ENCODE measurements at regions not wholly inside any gene's neighbourhood (a gene's known extent, or its start where the extent isn't known, plus 50 kb on each side); places are given as distances from the start of the nearest gene placed in this dataset.
"Not testable (repeated sequence)": the region's sequence is repeated elsewhere in the genome, so short reads cannot be mapped to it uniquely, and the experiment has no call there.

GRCh38 chr17:51479303-51479702 is 219.0 kb downstream of the UTP18 start:
- Mint-ChIP-seq H3K27ac (no peak overlapping the region), H3K36me3 (peaks cover 8% of the 10 kb centered on the region), H3K4me1 (ENCODE audit: low read depth) (no peaks in the 10 kb centered on the region), H3K4me3 (no peak overlapping the region), H3K9me3 (ENCODE audit: low read depth) (peaks cover 11% of the 10 kb centered on the region), H3K27me3 (peaks cover 5% of the 10 kb centered on the region)

DNA sequence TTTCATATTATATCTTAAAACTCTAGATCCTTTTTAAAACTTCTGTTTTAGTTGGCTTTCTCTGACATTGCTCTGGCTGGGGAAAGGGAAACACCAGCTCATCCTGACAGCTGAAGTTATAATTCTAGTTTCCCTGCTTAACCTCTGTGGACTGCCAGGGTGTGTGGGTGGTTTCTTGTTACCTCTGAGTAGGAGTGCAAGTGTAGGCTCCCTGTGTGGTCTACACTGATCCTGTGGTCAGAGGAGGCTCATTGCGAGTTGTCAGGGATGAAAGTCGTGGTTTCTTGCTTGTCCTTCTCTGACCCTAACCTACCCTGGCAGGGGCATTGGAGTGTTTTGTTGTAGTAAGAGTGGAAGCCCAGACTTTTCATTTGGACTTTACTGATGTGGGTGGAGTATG is 221.0 kb downstream of the UTP18 start:
- Mint-ChIP-seq H3K4me3 (no peak overlapping the region), H3K4me1 (ENCODE audit: low read depth) (no peaks in the 10 kb centered on the region), H3K27me3 (peaks cover 7% of the 10 kb centered on the region), H3K27ac (no peak overlapping the region), H3K36me3 (peaks cover 8% of the 10 kb centered on the region), H3K9me3 (ENCODE audit: low read depth) (peaks cover 11% of the 10 kb centered on the region)

GRCh38 chr17:51482248-51482647 is 221.9 kb downstream of the UTP18 start:
- not testable (repeated sequence) for H3K36me3 Mint-ChIP-seq; H3K27ac Mint-ChIP-seq; H3K4me1 Mint-ChIP-seq (ENCODE audit: low read depth); H3K4me3 Mint-ChIP-seq
- Mint-ChIP-seq H3K27me3 (peaks cover 10% of the 10 kb centered on the region), H3K9me3 (ENCODE audit: low read depth) (peaks cover 11% of the 10 kb centered on the region)

DNA sequence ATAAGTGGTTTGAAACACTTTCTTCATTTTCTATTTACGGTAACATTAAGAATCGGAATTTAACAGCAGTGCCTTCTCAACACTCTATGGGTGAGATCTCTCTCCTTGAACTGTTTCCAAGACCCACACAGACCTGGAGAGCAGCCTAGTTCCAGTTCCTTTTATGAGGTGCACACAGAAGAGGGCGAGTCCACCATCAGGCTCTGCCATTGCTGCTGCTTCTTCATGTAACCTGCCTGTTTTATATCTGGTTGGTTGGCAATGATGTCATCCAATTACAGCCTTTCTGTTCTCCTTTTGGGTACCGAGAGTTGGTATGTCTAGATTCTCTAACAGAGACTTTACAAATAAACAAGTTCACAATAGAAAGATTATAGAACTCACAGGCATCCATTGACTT is 225.7 kb downstream of the UTP18 start:
- Mint-ChIP-seq H3K4me3 (no peak overlapping the region), H3K4me1 (ENCODE audit: low read depth) (no peaks in the 10 kb centered on the region), H3K9me3 (ENCODE audit: low read depth) (peaks cover 2% of the 10 kb centered on the region), H3K27me3 (peaks cover 7% of the 10 kb centered on the region), H3K36me3 (peaks cover 2% of the 10 kb centered on the region), H3K27ac (no peak overlapping the region)

- Mint-ChIP-seq H3K4me3 (no peak overlapping the region), H3K36me3 (no peaks in the 10 kb centered on the region), H3K9me3 (ENCODE audit: low read depth) (no peaks in the 10 kb centered on the region), H3K4me1 (ENCODE audit: low read depth) (no peaks in the 10 kb centered on the region), H3K27ac (no peak overlapping the region), H3K27me3 (peaks cover 7% of the 10 kb centered on the region)
Measured at GRCh38 chr17:51486885-51487520, 226.7 kb downstream of the UTP18 start.

DNA sequence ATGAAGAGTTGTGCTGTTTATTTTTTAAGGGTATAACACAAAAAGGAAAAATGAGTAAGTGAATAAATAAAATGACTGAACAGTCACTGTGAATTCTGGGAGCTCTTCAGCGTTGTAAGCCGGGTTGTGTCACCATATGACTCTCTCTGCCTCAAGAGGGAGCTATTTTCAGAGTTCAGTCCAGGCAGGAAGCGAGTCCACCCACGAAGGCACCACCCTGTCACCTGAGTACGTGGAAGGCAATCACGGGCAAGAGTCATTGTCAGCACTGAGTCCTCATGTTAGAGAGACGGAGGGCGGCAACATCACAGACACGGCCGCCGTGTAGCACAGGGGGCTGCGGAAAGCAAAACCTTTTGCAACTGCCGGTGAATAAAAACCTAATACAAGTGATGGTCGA is 227.6 kb downstream of the UTP18 start:
- Mint-ChIP-seq H3K27ac (no peak overlapping the region), H3K36me3 (no peaks in the 10 kb centered on the region), H3K4me1 (ENCODE audit: low read depth) (no peaks in the 10 kb centered on the region), H3K27me3 (peaks cover 7% of the 10 kb centered on the region), H3K4me3 (peak overlapping the region; percentile 5), H3K9me3 (ENCODE audit: low read depth) (no peaks in the 10 kb centered on the region)

GRCh38 chr17:51491416-51491815 is 231.1 kb downstream of the UTP18 start:
- H3K36me3 Mint-ChIP-seq = no peaks in the 10 kb centered on the region
- peaks cover 5% of the 10 kb centered on the region for H3K27me3 Mint-ChIP-seq

DNA sequence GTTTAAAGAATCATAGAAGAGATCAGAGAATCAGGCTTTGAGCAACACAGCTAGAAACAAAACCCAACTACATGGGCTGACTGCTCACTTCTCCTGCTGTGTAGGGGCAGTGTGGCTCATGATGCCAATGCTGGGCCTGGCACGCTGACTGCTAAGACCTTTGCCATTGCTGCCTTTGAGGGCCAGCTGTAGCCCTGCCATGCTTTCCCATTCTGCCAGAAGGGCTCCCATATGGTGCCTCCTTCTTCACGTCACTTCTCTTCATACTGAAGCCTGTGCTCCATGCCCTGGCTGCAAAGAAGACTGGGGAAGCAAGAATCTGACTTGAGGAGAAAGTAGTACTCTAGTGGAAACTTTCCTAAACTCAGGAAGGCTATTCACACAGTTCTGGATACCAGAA is 232.9 kb downstream of the UTP18 start:
- H3K4me3 Mint-ChIP-seq = no peak overlapping the region
- no peaks in the 10 kb centered on the region for H3K9me3 Mint-ChIP-seq (ENCODE audit: low read depth)
- no peaks in the 10 kb centered on the region for H3K27me3 Mint-ChIP-seq
- H3K27ac Mint-ChIP-seq = no peak overlapping the region
- no peaks in the 10 kb centered on the region for H3K36me3 Mint-ChIP-seq
- H3K4me1 Mint-ChIP-seq (ENCODE audit: low read depth) = no peaks in the 10 kb centered on the region

More at GRCh38 chr17:51491416-51491815, 231.1 kb downstream of the UTP18 start:
- no peak overlapping the region for H3K4me3 Mint-ChIP-seq
- no peaks in the 10 kb centered on the region for H3K9me3 Mint-ChIP-seq (ENCODE audit: low read depth)
- no peak overlapping the region for H3K27ac Mint-ChIP-seq
- no peaks in the 10 kb centered on the region for H3K4me1 Mint-ChIP-seq (ENCODE audit: low read depth)

DNA sequence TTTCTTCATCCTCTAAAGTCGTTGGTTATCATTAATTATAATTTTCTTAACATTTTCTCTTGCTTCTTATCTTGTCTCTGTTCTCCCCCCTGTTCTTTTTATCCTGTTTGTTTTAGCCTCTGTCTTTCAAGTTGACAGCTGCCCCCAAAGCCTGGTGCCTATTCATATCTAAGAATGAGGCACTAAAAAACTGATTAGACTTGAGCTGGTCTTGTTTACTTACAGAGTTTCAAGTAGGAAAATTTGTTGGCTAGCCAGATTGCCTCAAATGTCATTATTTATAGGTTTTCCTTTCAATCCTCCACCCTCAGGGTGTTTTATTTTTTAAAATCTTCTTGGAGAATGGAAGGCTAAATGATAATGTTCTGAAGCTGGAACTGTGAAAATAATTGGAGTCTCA is 236.0 kb downstream of the UTP18 start:
- Mint-ChIP-seq H3K27ac (no peak overlapping the region), H3K9me3 (ENCODE audit: low read depth) (no peaks in the 10 kb centered on the region), H3K4me3 (no peak overlapping the region), H3K27me3 (no peaks in the 10 kb centered on the region), H3K4me1 (ENCODE audit: low read depth) (no peaks in the 10 kb centered on the region), H3K36me3 (no peaks in the 10 kb centered on the region)

GRCh38 chr17:51499897-51500296 is 239.6 kb downstream of the UTP18 start:
- Mint-ChIP-seq H3K36me3 (peaks cover 3% of the 10 kb centered on the region), H3K27ac (no peak overlapping the region), H3K9me3 (ENCODE audit: low read depth) (peaks cover 4% of the 10 kb centered on the region), H3K4me3 (no peak overlapping the region), H3K4me1 (ENCODE audit: low read depth) (no peaks in the 10 kb centered on the region), H3K27me3 (peaks cover 8% of the 10 kb centered on the region)

DNA sequence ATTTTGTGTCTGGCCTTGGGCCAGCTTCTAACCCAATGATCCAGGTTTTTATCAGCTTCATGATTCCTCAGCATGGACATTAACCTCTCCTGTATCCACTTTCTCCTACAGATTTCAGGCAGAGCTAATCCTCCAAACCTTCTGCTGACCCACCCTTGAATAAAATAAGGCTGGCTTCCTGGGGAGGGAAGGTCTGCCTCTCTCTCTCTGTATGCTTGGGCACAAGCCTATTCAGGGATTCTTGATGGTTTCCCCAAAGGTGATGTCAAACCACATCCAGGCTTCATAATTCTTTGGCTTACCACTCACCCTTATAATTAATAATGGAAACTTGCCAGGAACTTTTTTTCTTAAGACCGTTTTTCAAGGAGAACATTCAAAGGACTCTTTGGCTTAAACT is 240.1 kb downstream of the UTP18 start:
- no peak overlapping the region for H3K4me3 Mint-ChIP-seq
- H3K4me1 Mint-ChIP-seq (ENCODE audit: low read depth) = no peaks in the 10 kb centered on the region
- no peak overlapping the region for H3K27ac Mint-ChIP-seq
- peaks cover 4% of the 10 kb centered on the region for H3K9me3 Mint-ChIP-seq (ENCODE audit: low read depth)
- H3K27me3 Mint-ChIP-seq = peaks cover 9% of the 10 kb centered on the region
- H3K36me3 Mint-ChIP-seq = peaks cover 3% of the 10 kb centered on the region

- Mint-ChIP-seq H3K4me1 (ENCODE audit: low read depth) (no peaks in the 10 kb centered on the region), H3K9me3 (ENCODE audit: low read depth) (peaks cover 4% of the 10 kb centered on the region), H3K36me3 (peaks cover 3% of the 10 kb centered on the region), H3K4me3 (no peak overlapping the region), H3K27ac (no peak overlapping the region), H3K27me3 (peaks cover 12% of the 10 kb centered on the region)
Measured at GRCh38 chr17:51505450-51505849, 245.1 kb downstream of the UTP18 start.

DNA sequence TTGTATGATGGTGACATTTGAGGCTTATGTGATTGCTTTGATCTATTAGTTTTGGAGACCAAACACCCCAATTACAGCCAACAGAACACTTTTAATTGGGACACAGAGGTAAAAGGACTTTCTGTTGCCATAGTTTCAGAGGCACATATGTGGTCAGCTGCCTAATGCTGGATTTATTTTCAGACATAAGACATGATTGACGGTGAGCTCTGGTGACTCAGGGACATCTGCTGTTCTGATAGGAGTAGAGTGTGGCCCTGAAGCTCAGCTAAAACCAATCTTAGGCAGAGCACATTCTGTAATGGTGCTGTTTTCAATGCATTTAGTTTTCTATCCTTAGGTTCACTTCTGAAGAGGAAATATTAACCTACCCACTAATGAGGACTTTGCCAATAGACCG is 247.1 kb downstream of the UTP18 start:
- H3K4me3 Mint-ChIP-seq = no peak overlapping the region
- peaks cover 13% of the 10 kb centered on the region for H3K27me3 Mint-ChIP-seq
- H3K36me3 Mint-ChIP-seq = peaks cover 3% of the 10 kb centered on the region
- H3K9me3 Mint-ChIP-seq (ENCODE audit: low read depth) = peaks cover 4% of the 10 kb centered on the region
- no peaks in the 10 kb centered on the region for H3K4me1 Mint-ChIP-seq (ENCODE audit: low read depth)
- no peak overlapping the region for H3K27ac Mint-ChIP-seq

DNA sequence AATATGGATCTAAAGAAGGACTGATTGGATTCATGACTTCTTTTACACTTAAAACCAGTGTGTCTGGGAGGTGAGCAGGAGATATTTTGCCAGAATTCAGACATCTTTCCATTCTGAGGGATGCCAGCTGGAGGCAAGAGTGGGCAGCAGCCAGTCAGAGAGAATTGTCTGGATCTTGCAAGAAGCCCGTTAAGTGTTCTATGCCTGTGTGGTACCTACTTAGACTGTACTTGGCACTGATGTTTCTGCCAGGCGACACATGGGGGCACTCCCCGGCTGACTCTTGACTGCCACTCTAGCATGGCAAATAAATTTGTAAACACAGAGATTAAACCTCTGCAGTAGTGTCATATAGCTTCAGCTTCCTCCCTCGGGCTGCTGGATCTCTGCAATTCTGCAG is 247.7 kb downstream of the UTP18 start:
- peaks cover 3% of the 10 kb centered on the region for H3K36me3 Mint-ChIP-seq
- H3K4me1 Mint-ChIP-seq (ENCODE audit: low read depth) = no peaks in the 10 kb centered on the region
- no peak overlapping the region for H3K4me3 Mint-ChIP-seq
- peaks cover 12% of the 10 kb centered on the region for H3K27me3 Mint-ChIP-seq
- no peak overlapping the region for H3K27ac Mint-ChIP-seq
- peaks cover 4% of the 10 kb centered on the region for H3K9me3 Mint-ChIP-seq (ENCODE audit: low read depth)

DNA sequence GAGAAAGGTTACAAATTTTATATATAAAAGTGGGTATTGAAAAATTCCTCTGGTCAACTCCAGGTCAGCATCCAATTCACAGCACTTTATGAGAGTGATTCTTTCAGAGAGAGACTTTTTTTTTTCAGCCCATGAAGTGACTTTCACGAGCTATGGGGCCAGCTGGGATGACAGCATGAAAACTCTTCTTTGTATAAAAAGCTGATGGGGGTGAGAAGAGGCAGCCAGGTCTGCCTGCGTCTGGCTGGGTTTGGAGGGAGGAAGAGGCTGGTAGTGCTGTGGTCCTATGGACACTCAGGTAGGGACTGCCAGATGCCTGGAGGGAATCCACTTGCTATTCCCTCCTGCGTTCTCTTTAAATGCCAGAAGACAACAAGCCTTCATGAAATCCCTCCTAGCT is 250.6 kb downstream of the UTP18 start:
- no peaks in the 10 kb centered on the region for H3K4me1 Mint-ChIP-seq (ENCODE audit: low read depth)
- H3K36me3 Mint-ChIP-seq = no peaks in the 10 kb centered on the region

DNA sequence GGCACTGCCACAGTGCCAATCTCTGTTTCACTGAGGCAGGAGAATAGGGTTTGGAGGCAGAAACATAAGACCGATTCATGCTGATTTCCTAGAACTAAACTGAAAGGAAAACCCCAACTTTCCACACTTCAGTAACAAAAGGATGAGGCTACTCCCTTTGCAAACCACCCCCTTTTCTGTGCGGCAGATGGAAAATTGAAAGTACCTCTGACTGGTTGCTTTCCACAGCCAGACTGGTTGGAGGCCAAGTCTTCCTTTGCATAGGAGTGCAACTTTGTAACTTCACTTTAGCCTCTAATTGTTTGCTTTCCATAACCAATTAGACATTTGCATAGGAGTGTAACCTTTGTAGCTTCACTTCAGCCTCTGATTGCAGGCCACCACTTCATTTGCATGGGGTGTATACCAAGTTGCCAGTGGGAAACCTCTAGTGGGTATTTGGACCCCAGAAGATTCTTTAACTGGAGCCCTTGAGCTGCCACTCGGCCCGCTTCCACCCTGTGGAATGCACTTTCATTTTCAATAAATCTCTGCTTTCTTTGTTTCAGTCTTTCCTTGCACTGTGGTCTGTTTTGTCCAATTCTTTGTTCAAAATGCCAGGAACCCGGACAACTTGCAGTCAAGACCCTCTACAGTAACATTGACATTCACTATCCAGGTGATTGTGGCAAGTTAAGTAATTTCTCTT is 252.0 kb downstream of the UTP18 start:
- no peaks in the 10 kb centered on the region for H3K9me3 Mint-ChIP-seq (ENCODE audit: low read depth)
- H3K36me3 Mint-ChIP-seq = no peaks in the 10 kb centered on the region
- no peaks in the 10 kb centered on the region for H3K4me1 Mint-ChIP-seq (ENCODE audit: low read depth)
- no peak overlapping the region for H3K4me3 Mint-ChIP-seq
- no peak overlapping the region for H3K27ac Mint-ChIP-seq
- peaks cover 4% of the 10 kb centered on the region for H3K27me3 Mint-ChIP-seq

More for the DNA sequence above, 250.6 kb downstream of the UTP18 start:
- Mint-ChIP-seq H3K27ac (no peak overlapping the region), H3K9me3 (ENCODE audit: low read depth) (no peaks in the 10 kb centered on the region), H3K27me3 (peaks cover 4% of the 10 kb centered on the region), H3K4me3 (no peak overlapping the region)

All from activated naive CD8-positive, alpha-beta T cell (primary cell).